NCI-H2196 treated with DMSO at 0.1 percent for 48 hours (cell line): ENCODE measurements at regions not wholly inside any gene's neighbourhood (a gene's known extent, or its start where the extent isn't known, plus 50 kb on each side); places are given as distances from the start of the nearest gene placed in this dataset.

Source experiments
- DNase-seq: peaks from one replicate; lab custom pipeline; 2025; ENCODE audit not compliant: unreplicated experiment; lab: John Stamatoyannopoulos, UW

GRCh38 chr22:48254311-48254873 lies 1491.9 kb downstream of the TBC1D22A start:
- DNase-seq: no peak

GRCh38 chr22:48253573-48253972 lies 1491.1 kb downstream of the TBC1D22A start:
- DNase-seq: no peak

GRCh38 chr22:48253136-48253535 lies 1490.7 kb downstream of the TBC1D22A start:
- DNase-seq: no peak

GRCh38 chr22:48251629-48252028 lies 1489.2 kb downstream of the TBC1D22A start:
- no peak for DNase-seq

- no peak for DNase-seq
These were observed 1488.6 kb downstream of the TBC1D22A start for GRCh38 chr22:48250937-48251530.

- DNase-seq: no peak
These were observed 1487.9 kb downstream of the TBC1D22A start for GRCh38 chr22:48250286-48250895.

GRCh38 chr22:48249713-48250268 lies 1487.3 kb downstream of the TBC1D22A start:
- DNase-seq: no peak

GRCh38 chr22:48248901-48249455 lies 1486.5 kb downstream of the TBC1D22A start:
- no peak for DNase-seq

- no peak for DNase-seq
These were observed 1485.4 kb downstream of the TBC1D22A start for GRCh38 chr22:48247829-48248228.

- DNase-seq: no peak
These were observed 1482.7 kb downstream of the TBC1D22A start for GRCh38 chr22:48245196-48245485.

- no peak for DNase-seq
These were observed 1482.1 kb downstream of the TBC1D22A start for GRCh38 chr22:48244388-48245195.

- DNase-seq: no peak
These were observed 1480.0 kb downstream of the TBC1D22A start for GRCh38 chr22:48242461-48242864.

GRCh38 chr22:48241658-48242057 lies 1479.2 kb downstream of the TBC1D22A start:
- DNase-seq: no peak

GRCh38 chr22:48240935-48241230 lies 1478.4 kb downstream of the TBC1D22A start:
- DNase-seq: no peak

- no peak for DNase-seq
These were observed 1477.9 kb downstream of the TBC1D22A start for GRCh38 chr22:48240148-48240934.

GRCh38 chr22:48239461-48240147 lies 1477.2 kb downstream of the TBC1D22A start:
- DNase-seq: no peak

- no peak for DNase-seq
These were observed 1476.5 kb downstream of the TBC1D22A start for GRCh38 chr22:48238966-48239365.

- no peak for DNase-seq
These were observed 1476.0 kb downstream of the TBC1D22A start for GRCh38 chr22:48238284-48238915.

- DNase-seq: no peak
These were observed 1475.2 kb downstream of the TBC1D22A start for GRCh38 chr22:48237466-48238283.
